Mucosa of rectum (tissue), 2 donors: ENCODE measurements at regions not wholly inside any gene's neighbourhood (a gene's known extent, or its start where the extent isn't known, plus 50 kb on each side); places are given as distances from the start of the nearest gene placed in this dataset.
A peak's percentile ranks its signal among the peaks of the same experiment; 100 is the strongest.

Source experiments
- H3K27ac ChIP-seq, 2 donors: one replicate each; pipeline ENCODE4 v1.7.0; 2013; ENCODE audit warnings: inconsistent platforms in 2 of 2, low read depth in 2 of 2, low read length in 2 of 2
- H3K27me3 ChIP-seq, 2 donors: one replicate each; pipeline ENCODE4 v1.7.0; 2013; ENCODE audit warnings: low read length in 2 of 2; ENCODE audit not compliant: control insufficient read depth in 2 of 2, insufficient read depth in 2 of 2
- H3K36me3 ChIP-seq, 2 donors: one replicate each; pipeline ENCODE4 v1.7.0; 2013; ENCODE audit warnings: low read length in 2 of 2; ENCODE audit not compliant: control insufficient read depth in 2 of 2, insufficient read depth in 2 of 2
- H3K4me1 ChIP-seq, 2 donors: one replicate each; pipeline ENCODE4 v1.7.0; 2013; ENCODE audit warnings: low read length in 2 of 2, mild to moderate bottlenecking in 1 of 2; ENCODE audit not compliant: control insufficient read depth in 2 of 2, insufficient read depth in 2 of 2
- H3K4me3 ChIP-seq, 2 donors: one replicate each; pipeline ENCODE4 v1.7.0; 2013; ENCODE audit warnings: low read length in 2 of 2
- H3K9ac ChIP-seq, 2 donors: one replicate each; pipeline ENCODE4 v1.7.0; 2013; ENCODE audit warnings: low read length in 2 of 2, low read depth in 1 of 2, mild to moderate bottlenecking in 1 of 2
- H3K9me3 ChIP-seq, 2 donors: one replicate each; pipeline ENCODE4 v1.7.0; 2013; ENCODE audit warnings: low read length in 2 of 2; ENCODE audit not compliant: control insufficient read depth in 2 of 2
- donor health status: healthy.
- donor health status: Normal muscosa, but diverticular disease.

DNA sequence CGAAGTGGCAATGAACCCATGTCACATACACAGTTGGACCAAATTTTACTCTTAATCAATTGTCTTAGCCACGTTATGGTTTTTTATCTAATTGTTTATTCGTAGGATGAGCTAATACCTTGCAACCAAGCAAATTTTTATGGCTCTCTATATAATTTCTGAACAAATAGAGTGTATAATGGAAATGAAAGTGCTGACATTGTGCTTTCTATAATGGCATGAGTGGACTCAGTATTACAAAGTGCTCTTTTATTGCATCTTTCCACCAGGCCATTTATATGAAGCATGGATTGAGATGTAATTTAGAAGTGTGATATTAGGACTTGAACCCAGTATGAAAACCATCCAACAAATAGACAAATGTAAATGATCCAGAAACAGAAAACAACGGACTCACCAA is 1096.0 kb downstream of the DTWD2 start:
- Histone ChIP-seq H3K9ac (no peak overlapping the region), H3K4me1 (no peaks in the 10 kb centered on the region), H3K9me3 (no peaks in the 10 kb centered on the region), H3K36me3 (no peaks in the 10 kb centered on the region), H3K4me3 (no peak overlapping the region), H3K27ac (no peak overlapping the region), H3K27me3 (no peaks in the 10 kb centered on the region)

DNA sequence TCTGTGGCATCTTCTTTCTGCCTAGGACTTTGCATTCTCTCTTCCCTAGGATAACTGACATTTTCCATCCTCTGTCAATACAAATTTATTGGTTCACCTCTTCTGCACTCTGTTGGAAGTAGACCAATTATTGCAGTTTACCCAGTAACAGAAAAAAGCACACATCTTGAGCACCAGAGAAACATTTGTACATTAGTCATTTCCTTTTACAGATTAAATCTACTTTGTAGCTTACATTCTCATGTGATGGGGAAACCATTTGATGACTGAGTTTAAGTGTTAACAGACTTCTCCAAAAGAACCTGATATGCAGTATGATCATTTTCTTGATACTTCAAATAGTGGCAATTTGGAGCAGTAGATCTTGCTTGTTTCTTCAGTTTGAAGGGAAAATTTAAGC is 1098.8 kb downstream of the DTWD2 start:
- no peaks in the 10 kb centered on the region for H3K4me1 ChIP-seq
- H3K27me3 ChIP-seq = no peaks in the 10 kb centered on the region
- H3K9ac ChIP-seq = no peak overlapping the region
- no peak overlapping the region for H3K27ac ChIP-seq
- no peak overlapping the region for H3K4me3 ChIP-seq
- no peaks in the 10 kb centered on the region for H3K9me3 ChIP-seq
- no peaks in the 10 kb centered on the region for H3K36me3 ChIP-seq

DNA sequence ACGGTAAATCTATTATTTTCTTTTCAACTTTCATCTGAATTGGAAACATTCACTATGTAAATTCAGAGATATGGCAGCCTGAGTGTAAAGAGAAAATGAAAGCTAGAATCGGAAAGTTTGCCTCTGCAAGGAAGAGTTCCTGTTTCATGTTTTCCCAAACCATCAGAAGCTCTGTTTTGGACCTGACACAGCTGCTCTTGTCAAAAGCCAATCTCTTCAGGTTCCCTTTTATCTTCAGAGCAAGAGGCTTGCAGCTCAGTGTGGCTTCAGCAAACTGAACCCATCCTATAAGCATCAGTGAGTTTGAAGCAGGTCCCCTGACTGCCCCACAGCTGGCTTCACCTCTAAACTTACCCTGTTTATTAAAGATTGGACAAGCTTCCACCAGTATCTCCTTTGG is 1099.7 kb downstream of the DTWD2 start:
- Histone ChIP-seq H3K36me3 (no peaks in the 10 kb centered on the region), H3K27ac (no peak overlapping the region), H3K4me1 (no peaks in the 10 kb centered on the region), H3K4me3 (peak overlapping the region in 1 of 2 donors; percentile 49), H3K9me3 (no peaks in the 10 kb centered on the region), H3K9ac (no peak overlapping the region), H3K27me3 (no peaks in the 10 kb centered on the region)

DNA sequence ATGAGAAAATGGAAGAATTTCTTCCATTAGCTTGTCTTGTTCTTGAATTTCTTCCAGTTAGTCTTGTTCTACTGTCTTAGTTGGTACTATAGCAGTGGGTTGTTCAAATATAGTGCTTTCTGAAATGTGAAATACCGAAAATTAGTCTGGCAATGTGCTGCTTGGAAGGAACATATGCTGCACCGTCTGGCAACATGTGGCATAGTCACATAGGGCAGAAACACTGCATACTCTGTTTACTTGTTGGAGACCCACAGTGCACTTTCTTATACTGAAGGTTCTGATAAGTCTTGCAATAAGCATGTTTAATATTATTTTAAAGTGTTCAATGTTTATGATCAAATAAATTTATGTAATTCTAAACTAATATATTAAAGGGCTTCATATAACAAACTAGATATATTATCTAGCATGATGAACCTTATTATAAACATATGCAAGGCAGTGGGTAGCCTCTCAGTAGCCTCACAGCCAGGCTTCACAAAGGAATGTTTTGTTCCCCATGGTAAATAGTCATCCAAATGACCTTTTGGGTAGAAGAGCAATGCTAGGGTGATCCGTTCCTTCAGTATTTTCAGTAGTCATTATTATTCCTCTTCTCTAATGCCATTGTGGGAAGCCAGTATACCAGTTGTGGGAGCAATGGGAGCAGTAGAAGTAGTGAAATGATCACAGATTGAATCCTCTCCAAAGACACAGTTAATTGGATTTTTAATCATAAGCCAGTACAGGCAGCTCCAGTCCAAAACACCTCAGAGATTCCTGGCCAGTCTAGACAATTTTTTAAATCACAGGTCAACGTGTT is 1106.7 kb downstream of the DTWD2 start:
- Histone ChIP-seq H3K9me3 (no peaks in the 10 kb centered on the region), H3K27me3 (no peaks in the 10 kb centered on the region), H3K36me3 (no peaks in the 10 kb centered on the region), H3K27ac (no peak overlapping the region), H3K4me1 (no peaks in the 10 kb centered on the region), H3K4me3 (no peak overlapping the region), H3K9ac (no peak overlapping the region)

DNA sequence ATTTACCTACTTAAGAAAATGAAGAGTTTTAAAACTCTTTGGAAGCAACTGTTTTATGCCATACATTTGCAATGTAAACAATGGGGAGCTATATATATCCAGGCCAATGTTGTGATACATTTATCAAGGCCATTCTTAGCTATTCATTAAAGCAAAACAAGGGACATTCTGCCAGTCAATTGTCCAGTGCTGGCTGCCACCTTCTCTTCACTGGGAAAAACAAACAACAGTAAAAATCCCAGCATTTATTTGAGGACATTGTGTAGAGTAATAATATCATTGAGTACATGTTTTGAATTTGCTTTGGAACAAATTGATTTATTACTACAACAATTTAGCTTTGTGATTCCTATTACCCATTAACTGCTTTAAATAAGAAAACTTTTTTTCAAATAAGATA is 1107.4 kb downstream of the DTWD2 start:
- H3K9ac ChIP-seq = no peak overlapping the region
- H3K27ac ChIP-seq = no peak overlapping the region

DNA sequence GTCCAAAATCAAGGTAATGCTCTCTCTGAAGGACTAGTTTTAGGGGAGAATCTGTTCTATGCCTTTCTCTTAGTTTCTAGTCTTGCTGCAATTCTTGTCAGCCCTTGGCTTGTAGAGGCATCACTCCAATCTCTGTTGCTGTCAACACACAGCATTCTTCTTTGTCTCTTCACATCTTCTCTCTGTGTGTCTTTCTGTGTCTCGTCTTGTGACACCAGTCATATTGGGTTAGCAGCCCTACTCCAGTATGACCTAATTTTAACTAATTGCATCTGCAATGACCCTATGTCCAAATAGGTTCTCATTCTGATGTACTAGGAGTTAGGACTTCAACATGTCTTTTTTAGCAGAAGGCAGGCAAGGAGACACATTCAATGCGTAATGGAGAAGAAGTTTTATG is 1110.6 kb downstream of the DTWD2 start:
- Histone ChIP-seq H3K4me1 (no peaks in the 10 kb centered on the region), H3K4me3 (no peak overlapping the region), H3K36me3 (no peaks in the 10 kb centered on the region), H3K9me3 (no peaks in the 10 kb centered on the region), H3K27me3 (no peaks in the 10 kb centered on the region), H3K27ac (no peak overlapping the region), H3K9ac (no peak overlapping the region)

More for the DNA sequence above, 1107.4 kb downstream of the DTWD2 start:
- Histone ChIP-seq H3K4me3 (no peak overlapping the region), H3K9me3 (no peaks in the 10 kb centered on the region), H3K27me3 (no peaks in the 10 kb centered on the region), H3K36me3 (no peaks in the 10 kb centered on the region), H3K4me1 (no peaks in the 10 kb centered on the region)

DNA sequence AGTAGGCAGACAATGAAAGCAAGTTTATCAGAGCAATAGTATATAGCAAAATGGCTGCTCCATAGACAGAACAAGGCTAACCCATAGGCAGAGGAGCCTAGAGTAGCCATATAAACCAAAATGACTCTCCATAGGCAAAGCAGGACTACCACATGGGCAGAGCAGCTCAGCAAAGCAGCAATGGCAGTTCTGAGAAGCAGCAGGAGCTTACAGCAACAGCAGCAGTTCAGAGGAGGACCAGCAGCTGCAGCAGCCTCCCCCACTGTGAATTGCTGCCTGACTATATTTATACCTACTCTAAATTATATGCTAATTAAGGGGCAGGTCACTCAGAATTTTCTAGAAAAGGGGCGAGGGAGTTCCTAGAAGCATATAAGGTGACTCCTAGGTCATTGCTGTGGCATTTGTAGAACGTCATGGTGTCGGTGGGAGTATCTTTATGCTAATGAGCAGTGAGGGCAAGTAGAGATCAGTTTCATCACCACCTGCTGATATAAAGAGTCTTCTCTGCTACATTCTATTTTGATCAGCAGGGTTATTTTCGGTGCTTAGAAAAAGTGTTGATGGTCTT is 1115.5 kb downstream of the DTWD2 start:
- Histone ChIP-seq H3K9me3 (no peaks in the 10 kb centered on the region), H3K4me1 (no peaks in the 10 kb centered on the region), H3K36me3 (no peaks in the 10 kb centered on the region), H3K9ac (no peak overlapping the region), H3K4me3 (no peak overlapping the region), H3K27me3 (no peaks in the 10 kb centered on the region), H3K27ac (no peak overlapping the region)

DNA sequence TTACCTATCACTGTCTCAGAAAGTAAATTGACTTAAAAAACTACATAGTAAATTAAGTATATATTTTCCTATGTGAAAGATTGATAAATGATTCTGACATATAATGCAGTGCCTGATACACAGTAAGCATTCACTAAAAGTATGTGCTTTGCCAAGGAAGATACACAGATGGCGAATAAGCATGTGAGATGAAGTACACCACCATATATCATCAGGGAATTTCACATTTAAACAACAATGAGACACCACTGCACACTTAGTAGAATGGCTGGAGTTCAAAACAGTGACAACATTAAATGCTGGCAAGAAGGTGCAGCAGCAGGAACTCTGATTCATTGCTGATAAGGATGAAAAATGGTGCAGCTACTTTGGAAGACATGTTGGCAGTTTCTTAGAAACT is 1118.8 kb downstream of the DTWD2 start:
- Histone ChIP-seq H3K27ac (no peak overlapping the region), H3K36me3 (no peaks in the 10 kb centered on the region), H3K4me3 (no peak overlapping the region), H3K9ac (no peak overlapping the region), H3K4me1 (no peaks in the 10 kb centered on the region), H3K27me3 (no peaks in the 10 kb centered on the region), H3K9me3 (no peaks in the 10 kb centered on the region)

DNA sequence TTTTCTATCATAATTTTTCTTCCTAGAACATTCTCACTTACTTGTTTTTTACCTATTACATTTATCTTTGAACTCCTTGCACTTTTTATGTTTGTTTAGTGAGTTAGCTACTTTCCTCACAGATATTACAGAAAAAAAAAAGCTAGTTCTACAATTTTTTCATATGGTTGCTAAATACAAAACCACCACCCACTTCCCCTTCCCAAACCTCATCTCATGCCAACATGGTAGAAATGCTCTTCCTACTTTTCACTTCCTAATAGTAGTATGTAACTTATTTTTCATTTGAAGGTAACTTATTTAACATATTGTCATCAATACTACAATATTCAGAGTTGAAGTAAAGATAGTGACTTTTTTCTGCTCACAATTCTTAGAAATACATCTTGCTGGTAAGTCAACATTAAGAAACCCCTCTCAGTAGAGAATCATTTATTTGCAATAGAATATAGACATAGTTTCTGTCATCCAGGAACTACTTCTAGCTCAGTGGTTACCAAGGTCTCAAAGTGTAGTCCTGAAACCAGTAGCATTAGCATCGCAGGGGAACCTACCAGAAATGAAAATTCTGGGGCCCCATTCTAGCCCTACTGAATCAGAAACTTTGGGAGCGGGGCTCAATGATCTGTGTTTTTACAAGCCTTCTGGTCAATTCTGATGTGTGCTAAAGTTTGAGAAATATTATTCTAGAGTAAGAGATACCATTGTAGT is 1124.6 kb downstream of the DTWD2 start:
- Histone ChIP-seq H3K9me3 (no peaks in the 10 kb centered on the region), H3K27me3 (no peaks in the 10 kb centered on the region), H3K9ac (no peak overlapping the region), H3K36me3 (no peaks in the 10 kb centered on the region), H3K4me3 (no peak overlapping the region), H3K27ac (no peak overlapping the region), H3K4me1 (no peaks in the 10 kb centered on the region)

DNA sequence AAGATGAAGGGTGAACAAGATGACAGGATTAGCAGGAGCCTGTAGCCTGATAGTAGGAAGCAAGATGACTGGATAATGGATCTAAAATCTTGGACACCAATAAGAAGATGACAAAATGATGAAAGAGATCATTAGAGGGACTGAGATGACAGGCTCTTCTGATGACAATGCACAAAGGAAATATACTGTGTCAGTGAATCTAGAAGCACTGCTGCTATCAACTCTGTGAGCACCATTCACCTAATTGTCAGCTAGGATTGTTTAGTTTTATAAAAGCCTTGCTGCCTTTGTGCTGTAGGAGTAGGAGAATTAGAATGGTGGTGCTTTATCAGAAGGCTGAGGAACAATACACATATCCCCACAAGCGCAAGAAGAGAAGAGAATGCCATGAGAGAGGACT is 1127.8 kb downstream of the DTWD2 start:
- Histone ChIP-seq H3K27ac (no peak overlapping the region), H3K9me3 (no peaks in the 10 kb centered on the region), H3K9ac (no peak overlapping the region), H3K36me3 (no peaks in the 10 kb centered on the region), H3K27me3 (no peaks in the 10 kb centered on the region), H3K4me1 (no peaks in the 10 kb centered on the region), H3K4me3 (no peak overlapping the region)
